Trophoblast cell (in vitro differentiated cells and primary cell): ENCODE measurements at regions not wholly inside any gene's neighbourhood (a gene's known extent, or its start where the extent isn't known, plus 50 kb on each side); places are given as distances from the start of the nearest gene placed in this dataset.
"Not testable (repeated sequence)": the region's sequence is repeated elsewhere in the genome, so short reads cannot be mapped to it uniquely, and the experiment has no call there.

ENCODE experiments used
- DNase-seq, 2 donors: peaks; one replicate each; pipeline ENCODE4 v3.0.0-alpha.2; 2016
- H2AFZ ChIP-seq: 2 replicates; pipeline ENCODE4 v1.6.1; 2013; ENCODE audit warnings: low read length, moderate library complexity, mild to moderate bottlenecking; ENCODE audit not compliant: insufficient read depth, poor library complexity
- H2AK5ac ChIP-seq: 2 replicates; pipeline ENCODE4 v1.6.1; 2013; ENCODE audit warnings: mild to moderate bottlenecking, low read length
- H2BK120ac ChIP-seq: 2 replicates; pipeline ENCODE4 v1.6.1; 2013; ENCODE audit warnings: low read length, mild to moderate bottlenecking, moderate library complexity; ENCODE audit not compliant: insufficient read depth, poor library complexity
- H2BK12ac ChIP-seq: 2 replicates; pipeline ENCODE4 v1.6.1; 2013; ENCODE audit warnings: mild to moderate bottlenecking, low read length, moderate library complexity
- H2BK5ac ChIP-seq: 2 replicates; pipeline ENCODE4 v1.6.1; 2013; ENCODE audit warnings: low read length, low read depth, moderate library complexity, mild to moderate bottlenecking; ENCODE audit not compliant: poor library complexity
- H3K14ac ChIP-seq: 2 replicates; pipeline ENCODE4 v1.6.1; 2013; ENCODE audit warnings: mild to moderate bottlenecking, low read length
- H3K18ac ChIP-seq: 2 replicates; pipeline ENCODE4 v1.6.1; 2013; ENCODE audit warnings: mild to moderate bottlenecking, low read length
- H3K23ac ChIP-seq: 2 replicates; pipeline ENCODE4 v1.6.1; 2013; ENCODE audit warnings: low read length
- H3K27ac ChIP-seq: 2 replicates; pipeline ENCODE4 v1.5.1; 2013; ENCODE audit warnings: low read depth, mild to moderate bottlenecking, inconsistent platforms, low read length, moderate library complexity
- H3K27me3 ChIP-seq: 2 replicates; pipeline ENCODE4 v1.6.1; 2013; ENCODE audit warnings: inconsistent platforms, mild to moderate bottlenecking, low read length, moderate library complexity; ENCODE audit not compliant: insufficient read depth
- H3K36me3 ChIP-seq, 2 experiments: 1 replicate in 1 of 2; 2 replicates in 1 of 2; pipeline ENCODE4 v1.6.1; 2013; ENCODE audit warnings: low read length in 2 of 2, mild to moderate bottlenecking in 2 of 2, moderate library complexity in 1 of 2; ENCODE audit not compliant: insufficient read depth in 2 of 2, control insufficient read depth in 1 of 2
- H3K4ac ChIP-seq: 2 replicates; pipeline ENCODE4 v1.6.1; 2013; ENCODE audit warnings: low read depth, mild to moderate bottlenecking, low read length, moderate library complexity
- H3K4me1 ChIP-seq, 2 experiments: 1 replicate in 1 of 2; 2 replicates in 1 of 2; pipeline ENCODE4 v1.6.1; 2013; ENCODE audit warnings: low read length in 2 of 2, mild to moderate bottlenecking in 2 of 2, moderate library complexity in 1 of 2; ENCODE audit not compliant: insufficient read depth in 2 of 2, control insufficient read depth in 1 of 2
- H3K4me2 ChIP-seq: 2 replicates; pipeline ENCODE4 v1.6.1; 2013; ENCODE audit warnings: inconsistent platforms, mild to moderate bottlenecking, low read length, moderate library complexity
- H3K4me3 ChIP-seq: 2 replicates; pipeline ENCODE4 v1.5.1; 2013; ENCODE audit warnings: mild to moderate bottlenecking, low read depth, low read length, inconsistent platforms
- H3K79me1 ChIP-seq: one replicate; pipeline ENCODE4 v1.6.1; 2013; ENCODE audit warnings: low read length
- H3K79me2 ChIP-seq: 2 replicates; pipeline ENCODE4 v1.6.1; 2013; ENCODE audit warnings: low read length, mild to moderate bottlenecking; ENCODE audit not compliant: control insufficient read depth, insufficient read depth, poor library complexity
- H3K9ac ChIP-seq: 2 replicates; pipeline ENCODE4 v1.6.1; 2013; ENCODE audit warnings: mild to moderate bottlenecking, low read length
- H3K9me3 ChIP-seq: 2 replicates; pipeline ENCODE4 v1.6.1; 2013; ENCODE audit warnings: low read depth, mild to moderate bottlenecking, control low read depth, inconsistent platforms, low read length; ENCODE audit not compliant: insufficient read depth
- H4K12ac ChIP-seq: 2 replicates; pipeline ENCODE4 v1.6.1; 2013; ENCODE audit warnings: low read depth, mild to moderate bottlenecking, low read length, moderate library complexity
- H4K8ac ChIP-seq: 2 replicates; pipeline ENCODE4 v1.6.1; 2013; ENCODE audit warnings: low read depth, mild to moderate bottlenecking, low read length, moderate library complexity
- H4K91ac ChIP-seq: one replicate; pipeline ENCODE4 v1.6.1; 2013; ENCODE audit warnings: low read depth, mild to moderate bottlenecking, low read length, moderate library complexity
- WGBS: extraction: QIAGEN DNeasy Blood & Tissue Kit; methylation state at CpG from one replicate; pipeline ENCODE4 v1.1.7; 2013; ENCODE audit warnings: missing lambda C conversion rate; ENCODE audit not compliant: insufficient read length, insufficient coverage; ENCODE audit errors: extremely low coverage; 5-methylcytosine and 5-hydroxymethylcytosine counted together

DNA sequence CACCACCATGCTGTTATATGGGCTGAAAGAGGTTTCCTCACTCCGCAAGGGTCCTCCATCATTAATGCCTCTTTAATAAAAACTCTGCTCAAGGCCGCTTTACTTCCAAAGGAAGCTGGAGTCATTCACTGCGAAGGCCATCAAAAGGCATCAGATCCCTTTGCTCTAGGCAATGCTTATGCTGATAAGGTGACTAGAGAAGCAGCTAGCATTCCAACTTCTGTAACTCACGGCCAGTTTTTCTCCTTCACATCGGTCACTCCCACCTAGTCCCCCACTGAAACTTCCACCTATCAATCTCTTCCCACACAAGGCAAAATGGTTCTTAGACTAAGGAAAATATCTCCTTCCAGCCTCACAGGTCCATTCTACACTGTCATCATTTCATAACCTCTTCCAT lies 124.2 kb upstream of the RMP24 start:
- not testable (repeated sequence) for H3K27me3 ChIP-seq, H3K18ac ChIP-seq, H2AFZ ChIP-seq, H4K12ac ChIP-seq, H3K4me2 ChIP-seq, H3K4ac ChIP-seq, H2BK120ac ChIP-seq, H3K36me3 ChIP-seq, H3K9ac ChIP-seq, H3K9me3 ChIP-seq, H3K14ac ChIP-seq, H2BK5ac ChIP-seq, H3K23ac ChIP-seq, H4K91ac ChIP-seq, H3K79me2 ChIP-seq, H4K8ac ChIP-seq, H3K4me3 ChIP-seq, H3K4me1 ChIP-seq, H2BK12ac ChIP-seq, DNase-seq, H3K79me1 ChIP-seq, H3K27ac ChIP-seq, H2AK5ac ChIP-seq
- no CpG with 5 or more reads among the region's 5 CpGs for WGBS

DNA sequence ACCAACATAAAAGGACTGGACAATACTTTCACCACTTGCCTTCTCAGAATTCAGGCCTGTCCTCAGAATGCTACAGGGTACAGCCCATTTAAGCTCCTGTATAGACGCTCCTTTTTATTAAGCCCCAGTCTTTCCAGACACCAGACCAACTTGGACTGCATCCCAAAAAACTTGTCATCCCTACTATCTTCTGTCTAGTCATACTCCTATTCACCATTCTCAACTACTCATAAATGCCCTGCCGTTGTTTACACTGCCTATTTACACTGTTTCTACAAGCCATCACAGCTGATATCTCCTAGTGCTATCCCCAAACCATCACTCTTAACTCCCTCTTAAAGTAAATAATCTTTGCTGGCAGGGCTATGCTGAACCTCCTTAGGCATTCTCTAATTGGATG lies 123.2 kb upstream of the RMP24 start:
- H3K4me3 ChIP-seq, H3K4me1 ChIP-seq, H2BK120ac ChIP-seq, H3K14ac ChIP-seq, H3K9me3 ChIP-seq, H3K36me3 ChIP-seq, H2AK5ac ChIP-seq, H2BK12ac ChIP-seq, H3K27me3 ChIP-seq, H2BK5ac ChIP-seq, H3K4me2 ChIP-seq, H3K27ac ChIP-seq, H3K79me1 ChIP-seq, H3K4ac ChIP-seq, H4K91ac ChIP-seq, DNase-seq, H3K23ac ChIP-seq, H2AFZ ChIP-seq, H3K18ac ChIP-seq, H4K8ac ChIP-seq, H3K9ac ChIP-seq, H4K12ac ChIP-seq, H3K79me2 ChIP-seq: not testable (repeated sequence)
- no CpG with 5 or more reads among the region's 2 CpGs for WGBS

DNA sequence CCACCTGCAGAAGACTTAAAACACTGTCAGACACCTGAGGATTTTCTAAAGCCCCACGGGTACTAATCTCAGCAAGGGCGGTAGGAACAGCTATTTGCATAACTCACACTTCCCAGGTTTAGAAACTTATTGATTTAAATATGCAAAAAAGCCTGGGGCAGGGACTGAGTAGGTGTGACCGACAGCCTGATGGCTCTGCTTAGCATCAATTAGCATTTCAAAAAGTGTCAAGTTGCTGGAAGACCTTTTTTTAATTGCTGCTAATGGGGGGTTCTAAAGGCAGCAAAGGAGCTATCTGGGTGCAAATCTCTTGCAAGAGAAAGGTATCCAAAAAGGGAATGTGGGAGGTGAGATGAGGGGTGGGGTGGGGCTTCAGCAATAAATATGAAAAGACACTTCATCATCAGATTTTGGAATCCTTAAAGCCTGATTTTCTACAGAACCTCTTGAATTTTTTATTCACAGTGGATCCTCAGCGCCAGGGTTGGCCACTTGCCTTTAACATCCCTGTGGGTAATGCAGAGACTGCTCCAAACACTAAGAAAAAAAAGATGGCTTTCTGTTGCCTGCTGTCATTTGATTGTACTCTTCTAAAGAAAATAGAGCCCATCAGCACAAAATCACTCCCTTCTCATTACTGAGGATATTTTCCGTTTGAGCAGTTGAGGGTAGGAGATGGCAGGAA lies 121.1 kb upstream of the RMP24 start:
- Histone ChIP-seq H2AFZ (no peak overlapping the region), H3K27me3 (no peaks in the 10 kb centered on the region), H4K8ac (no peak overlapping the region), H2AK5ac (no peak overlapping the region), H3K9me3 (peaks cover 1% of the 10 kb centered on the region), H3K27ac (no peak overlapping the region), H3K4me1 (no peaks in the 10 kb centered on the region), H3K9ac (no peak overlapping the region), H3K4me3 (no peak overlapping the region), H3K18ac (no peak overlapping the region), H3K36me3 (no peaks in the 10 kb centered on the region), H4K12ac (no peak overlapping the region), H2BK12ac (no peak overlapping the region), H4K91ac (no peak overlapping the region), H3K4ac (no peak overlapping the region), H2BK5ac (no peak overlapping the region), H3K79me2 (no peaks in the 10 kb centered on the region), H3K79me1 (no peaks in the 10 kb centered on the region), H3K14ac (no peak overlapping the region), H2BK120ac (no peak overlapping the region), H3K4me2 (no peak overlapping the region), H3K23ac (no peak overlapping the region)
- WGBS = no CpG with 5 or more reads among the region's 5 CpGs
- DNase-seq = no peak

DNA sequence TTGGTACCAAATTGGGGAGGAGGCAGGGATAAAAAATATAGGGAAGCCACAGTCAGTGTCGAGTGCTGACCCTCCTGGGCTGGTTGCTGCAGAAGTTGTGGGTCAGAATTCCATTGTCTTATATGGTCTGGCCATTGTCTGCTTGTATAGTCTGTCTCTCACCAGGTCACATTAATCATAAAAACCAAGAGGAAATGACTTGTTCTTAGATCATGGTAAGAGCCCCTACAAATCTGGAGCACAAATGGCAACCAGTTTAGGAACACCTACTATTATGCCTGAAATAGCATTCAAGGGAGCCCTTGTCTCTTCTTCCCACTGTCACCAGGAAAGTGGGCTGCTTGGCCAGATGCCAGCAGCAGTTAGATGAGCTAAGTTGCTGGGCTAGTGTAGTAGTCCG lies 119.7 kb upstream of the RMP24 start:
- no peak overlapping the region for H4K12ac ChIP-seq
- no peak overlapping the region for H3K4me2 ChIP-seq
- peaks cover 1% of the 10 kb centered on the region for H3K9me3 ChIP-seq
- H3K23ac ChIP-seq = no peak overlapping the region
- H2AFZ ChIP-seq = no peak overlapping the region
- H3K36me3 ChIP-seq = no peaks in the 10 kb centered on the region
- no peak overlapping the region for H3K9ac ChIP-seq
- no peaks in the 10 kb centered on the region for H3K27me3 ChIP-seq
- no peak overlapping the region for H3K4ac ChIP-seq
- H3K14ac ChIP-seq = no peak overlapping the region
- no peak for DNase-seq
- H2BK120ac ChIP-seq = no peak overlapping the region
- no peak overlapping the region for H2AK5ac ChIP-seq
- no peak overlapping the region for H2BK12ac ChIP-seq
- no CpG with 5 or more reads among the region's 2 CpGs for WGBS
- H3K4me3 ChIP-seq = no peak overlapping the region
- no peak overlapping the region for H2BK5ac ChIP-seq
- H3K27ac ChIP-seq = no peak overlapping the region
- no peak overlapping the region for H4K91ac ChIP-seq
- H3K18ac ChIP-seq = no peak overlapping the region
- no peaks in the 10 kb centered on the region for H3K4me1 ChIP-seq
- H4K8ac ChIP-seq = no peak overlapping the region
- no peaks in the 10 kb centered on the region for H3K79me2 ChIP-seq
- H3K79me1 ChIP-seq = no peaks in the 10 kb centered on the region
